Kidney epithelial cell (primary cell): ENCODE measurements at regions not wholly inside any gene's neighbourhood (a gene's known extent, or its start where the extent isn't known, plus 50 kb on each side); places are given as distances from the start of the nearest gene placed in this dataset.

Experiments used
- DNase-seq: peaks from one replicate; pipeline ENCODE4 v3.0.0-alpha.2; 2010; ENCODE audit warnings: low read depth
- H3K27me3 ChIP-seq: 2 replicates; pipeline ENCODE4 v1.6.0; 2011; ENCODE audit warnings: low read length; ENCODE audit not compliant: control insufficient read depth, insufficient read depth
- H3K36me3 ChIP-seq: 2 replicates; pipeline ENCODE4 v1.5.1; 2011; ENCODE audit warnings: low read length; ENCODE audit not compliant: control insufficient read depth, insufficient read depth
- H3K4me3 ChIP-seq: 2 replicates; pipeline ENCODE4 v1.5.1; 2011; ENCODE audit warnings: low read depth, mild to moderate bottlenecking, control low read depth, low read length
- CTCF ChIP-seq: IDR thresholded peaks from 2 replicates; pipeline ENCODE4 v1.5.1; 2011; ENCODE audit warnings: mild to moderate bottlenecking, moderate library complexity, low read length, control low read depth, inconsistent platforms; ENCODE audit not compliant: insufficient read depth, poor library complexity, severe bottlenecking

GRCh38 chr12:123100882-123101281, 50.0 kb downstream of the PITPNM2 start:
- no peak for DNase-seq
- TF ChIP-seq CTCF = no peak
- Histone ChIP-seq H3K36me3 (no peaks in the 10 kb centered on the region), H3K4me3 (no peak overlapping the region), H3K27me3 (no peaks in the 10 kb centered on the region)

DNA sequence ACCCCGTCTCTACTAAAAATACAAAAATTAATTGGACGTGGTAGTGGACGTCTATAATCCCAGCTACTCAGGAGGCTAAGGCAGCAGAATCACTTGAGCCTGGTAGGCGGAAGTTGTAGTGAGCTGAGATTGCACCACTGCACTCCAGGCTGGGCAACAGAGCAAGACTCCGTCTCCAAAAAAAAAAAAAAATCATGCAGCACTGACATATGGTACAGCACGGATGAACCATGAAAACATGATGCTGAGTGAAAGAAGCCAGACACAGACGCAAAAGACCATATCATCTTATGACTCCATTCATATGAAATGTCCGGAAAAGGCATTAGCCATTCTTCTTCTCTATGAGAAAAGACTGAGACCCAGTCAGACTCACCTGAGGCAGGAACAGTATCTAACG, 50.4 kb downstream of the PITPNM2 start:
- Histone ChIP-seq H3K36me3 (no peaks in the 10 kb centered on the region), H3K4me3 (no peak overlapping the region), H3K27me3 (no peaks in the 10 kb centered on the region)
- TF ChIP-seq CTCF = no peak
- no peak for DNase-seq

GRCh38 chr12:123099560-123100192, 51.2 kb downstream of the PITPNM2 start:
- DNase-seq = no peak
- Histone ChIP-seq H3K36me3 (no peaks in the 10 kb centered on the region), H3K4me3 (no peak overlapping the region), H3K27me3 (no peaks in the 10 kb centered on the region)
- TF ChIP-seq CTCF = no peak

- no peak overlapping the region for H3K4me3 ChIP-seq
- TF ChIP-seq CTCF = no peak
- DNase-seq = no peak
- H3K36me3 ChIP-seq = no peaks in the 10 kb centered on the region
- no peaks in the 10 kb centered on the region for H3K27me3 ChIP-seq
These were observed 52.1 kb downstream of the PITPNM2 start for GRCh38 chr12:123098780-123099179.

GRCh38 chr12:123097561-123098084, 53.3 kb downstream of the PITPNM2 start:
- no peak for DNase-seq
- no peaks in the 10 kb centered on the region for H3K36me3 ChIP-seq
- H3K27me3 ChIP-seq = no peaks in the 10 kb centered on the region
- TF ChIP-seq CTCF = no peak
- no peak overlapping the region for H3K4me3 ChIP-seq

DNA sequence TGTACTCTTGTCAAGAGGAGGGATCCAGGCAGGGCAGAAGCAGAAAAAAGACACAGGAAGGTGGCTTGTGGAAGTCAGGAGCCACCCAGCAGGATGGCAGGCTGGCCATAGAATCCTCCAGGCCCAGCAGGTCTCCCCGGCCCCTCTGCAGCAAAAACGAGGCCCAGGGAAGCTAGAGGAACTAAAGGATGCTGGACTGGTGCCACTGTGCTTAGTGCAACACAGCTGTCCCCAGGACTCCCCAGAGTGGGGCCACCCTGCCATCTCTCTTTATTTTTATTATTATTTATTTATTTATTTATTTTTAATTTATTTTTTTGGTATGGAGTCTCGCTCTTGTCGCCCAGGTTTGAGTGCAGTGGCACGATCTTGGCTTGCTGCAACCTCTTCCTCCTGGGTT, 54.1 kb downstream of the PITPNM2 start:
- DNase-seq = no peak
- no peak overlapping the region for H3K4me3 ChIP-seq
- no peaks in the 10 kb centered on the region for H3K27me3 ChIP-seq
- no peaks in the 10 kb centered on the region for H3K36me3 ChIP-seq
- TF ChIP-seq CTCF = no peak
